Left hindlimb (tissue), 1 donor: ENCODE measurements at regions not wholly inside any gene's neighbourhood (a gene's known extent, or its start where the extent isn't known, plus 50 kb on each side); places are given as distances from the start of the nearest gene placed in this dataset.
"Not testable (repeated sequence)": the region's sequence is repeated elsewhere in the genome, so short reads cannot be mapped to it uniquely, and the experiment has no call there.

ENCODE experiments used
- DNase-seq: peaks from one replicate; pipeline ENCODE4 v3.0.0-alpha.2; 2018

DNA sequence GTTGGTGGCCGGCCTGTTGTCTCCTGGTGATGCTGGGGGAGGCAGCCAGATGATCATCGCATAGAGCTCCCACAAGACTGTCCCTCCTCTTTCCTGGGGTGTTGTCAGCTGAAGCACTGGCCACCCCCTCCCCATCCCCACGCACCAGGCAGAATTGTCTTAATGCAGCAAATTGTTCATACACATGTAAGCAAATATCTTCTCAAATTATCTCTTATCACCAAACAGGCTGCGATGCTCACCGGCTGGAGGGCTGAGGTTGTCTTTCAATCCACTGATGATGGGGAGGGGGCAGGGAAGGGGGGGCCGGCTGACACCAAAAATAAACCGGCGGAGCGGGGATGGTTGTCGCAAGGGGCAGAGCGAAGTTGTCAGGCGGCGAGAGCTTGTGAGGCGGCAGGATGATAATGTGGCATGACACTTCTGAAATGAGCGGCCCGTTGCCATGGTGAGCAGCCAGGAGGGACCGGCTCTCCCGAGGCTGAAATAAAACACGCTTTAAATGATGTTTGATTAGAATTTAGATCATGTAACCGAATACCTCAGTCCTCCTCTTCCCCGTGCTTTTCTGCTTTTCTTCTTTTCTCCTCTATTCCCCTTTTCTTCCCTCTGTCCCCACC is 59.8 kb downstream of the MRM1 start:
- no peak for DNase-seq

- no peak for DNase-seq
These were observed 60.3 kb downstream of the MRM1 start for GRCh38 chr17:36661688-36662087.

DNA sequence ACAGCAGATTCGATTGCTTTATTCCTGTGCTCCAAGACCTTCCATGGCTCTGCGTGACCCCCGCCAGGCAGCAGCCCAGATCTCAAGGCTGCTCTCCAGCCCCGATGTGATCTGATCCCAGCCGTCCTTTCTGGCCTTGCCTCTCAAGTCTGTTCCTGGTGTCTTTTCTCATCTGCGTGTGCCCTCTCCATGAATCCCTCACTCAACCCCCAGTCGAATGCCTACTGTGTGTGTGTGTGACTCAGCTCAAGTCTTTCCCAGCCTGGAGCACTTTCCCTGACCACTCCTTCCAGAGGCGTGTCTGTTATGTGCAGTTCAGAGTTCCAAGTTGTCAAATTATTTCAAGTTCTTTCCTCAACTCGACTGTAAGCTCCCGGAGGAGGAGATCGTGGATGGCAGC is 64.0 kb downstream of the MRM1 start:
- no peak for DNase-seq

DNA sequence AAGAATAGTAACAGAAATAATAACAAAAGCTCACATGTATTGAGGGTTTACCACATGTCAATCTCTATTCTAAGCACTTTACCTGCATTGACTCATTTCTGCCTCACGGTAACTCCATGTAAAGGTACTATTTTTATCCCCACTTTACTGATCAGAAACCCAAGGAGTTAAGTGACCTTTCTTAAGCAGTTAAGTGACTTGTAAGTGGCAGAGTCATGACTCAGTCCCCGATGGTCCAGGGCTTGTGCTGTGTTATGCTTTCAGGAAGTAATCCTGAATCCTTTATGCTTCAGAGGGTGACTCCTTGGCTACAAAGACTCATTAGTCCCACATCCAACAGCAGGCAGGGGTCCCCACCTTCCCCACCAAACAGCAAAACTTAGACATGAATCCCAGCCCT is 66.5 kb downstream of the MRM1 start:
- DNase-seq, result no peak

DNA sequence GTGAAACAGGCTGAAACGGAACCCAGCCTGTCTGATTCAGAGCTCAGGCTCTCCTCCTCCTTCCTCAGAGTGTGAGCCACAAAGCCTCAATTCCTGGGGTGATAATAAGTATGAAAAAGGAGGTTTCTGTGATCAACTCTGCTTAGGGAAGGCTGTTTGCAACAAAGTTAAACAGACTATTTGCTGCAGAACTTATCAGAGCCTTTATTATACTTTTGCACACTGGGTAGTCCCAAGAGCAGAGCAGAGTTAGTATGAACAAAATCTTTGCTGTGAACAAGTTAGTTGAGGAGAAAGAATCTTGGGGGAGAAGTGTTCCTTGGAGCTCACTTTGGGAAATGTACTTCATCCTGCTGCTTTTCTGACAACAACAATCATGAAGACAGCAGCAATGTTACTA is 67.4 kb downstream of the MRM1 start:
- DNase-seq, result no peak

DNA sequence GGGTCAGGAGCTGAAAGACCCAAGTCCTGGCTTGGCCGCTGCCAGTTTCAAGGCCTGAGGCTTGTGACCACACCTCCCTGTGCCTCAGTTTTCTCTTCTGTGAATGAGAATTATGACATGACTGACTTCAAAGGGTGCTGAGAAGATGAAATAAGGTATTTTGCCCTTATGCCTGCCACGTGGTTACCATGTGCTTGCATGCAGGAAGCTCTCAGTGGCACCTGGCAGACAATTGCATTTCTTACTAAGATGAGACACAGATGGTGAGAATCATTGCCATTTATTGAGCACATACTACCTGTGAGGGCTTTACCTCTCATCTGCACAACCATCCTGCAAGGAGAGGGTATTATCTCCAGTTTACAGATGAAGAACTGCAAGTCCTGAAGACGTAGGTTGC is 69.8 kb downstream of the MRM1 start:
- DNase-seq, result no peak

- DNase-seq, result no peak
These were observed 71.1 kb downstream of the MRM1 start for GRCh38 chr17:36672403-36672918.

DNA sequence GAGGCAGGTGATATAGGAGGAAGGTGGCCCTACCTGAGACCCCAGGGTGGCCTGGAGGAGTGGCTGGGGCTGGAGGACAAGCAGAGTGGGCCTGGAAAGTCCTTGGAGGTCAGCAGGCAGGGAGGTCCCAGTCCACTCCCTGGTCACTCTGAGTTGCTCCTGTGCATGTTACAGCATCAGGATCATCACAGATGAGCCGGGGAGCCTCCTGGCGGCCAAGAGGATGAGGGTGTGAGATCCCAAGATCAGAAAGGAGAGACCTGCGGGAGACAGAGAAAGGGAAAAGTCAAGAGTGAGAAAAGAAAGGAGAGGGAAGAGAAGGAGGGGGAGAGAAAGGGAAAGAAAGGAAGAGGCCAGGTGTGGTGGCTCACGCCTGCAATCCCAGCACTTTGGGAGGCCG is 71.7 kb downstream of the MRM1 start:
- DNase-seq, result no peak

DNA sequence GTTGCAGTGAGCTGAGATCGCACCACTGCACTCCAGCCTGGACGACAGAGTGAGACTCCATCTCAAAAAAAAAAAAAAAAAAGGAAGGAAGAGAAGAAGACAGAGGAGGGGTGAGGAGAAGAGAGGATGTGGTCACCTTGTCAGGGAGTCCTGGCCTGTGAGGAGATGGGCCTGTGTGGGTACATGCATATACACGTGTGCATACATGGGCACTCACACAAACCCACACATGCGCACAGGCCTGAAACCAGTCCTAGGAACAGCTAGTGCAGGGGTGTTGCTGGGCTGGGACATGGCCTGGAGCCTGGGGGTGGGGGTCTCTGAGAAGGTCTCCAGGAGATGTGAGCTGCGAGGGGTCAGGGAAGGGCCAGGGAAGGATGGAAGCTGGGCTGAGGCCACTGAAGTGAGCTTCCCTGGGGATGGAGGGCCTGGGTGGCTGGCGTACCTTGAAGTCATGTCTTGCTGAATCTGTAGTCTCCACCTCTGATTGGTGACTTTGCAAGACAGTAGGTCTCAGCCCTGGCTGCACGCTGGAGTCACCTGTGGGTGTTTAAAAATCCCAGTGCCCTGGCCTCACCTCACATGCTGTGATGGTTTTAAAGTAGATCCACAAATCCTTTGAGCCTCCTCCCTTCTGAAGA is 72.4 kb downstream of the MRM1 start:
- DNase-seq, result no peak

DNA sequence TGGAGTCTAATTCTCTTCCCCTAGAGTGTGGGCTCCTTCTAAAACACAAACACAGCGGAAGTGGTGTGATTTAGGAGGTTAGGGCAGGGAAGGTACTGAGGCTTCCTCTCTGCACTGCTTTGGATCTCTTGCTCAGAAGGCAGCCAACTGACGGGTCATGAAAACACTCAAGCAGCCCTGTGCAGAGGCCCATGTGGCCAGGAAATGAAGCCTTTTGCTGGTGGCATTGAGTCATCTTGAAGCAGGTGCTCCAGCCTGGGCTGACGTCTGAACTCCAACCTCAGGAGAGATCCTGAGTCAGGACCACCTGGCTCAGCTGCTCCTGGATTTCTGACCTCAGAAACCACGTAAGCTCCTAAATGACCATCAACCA is 72.9 kb downstream of the MRM1 start:
- DNase-seq, result no peak

DNA sequence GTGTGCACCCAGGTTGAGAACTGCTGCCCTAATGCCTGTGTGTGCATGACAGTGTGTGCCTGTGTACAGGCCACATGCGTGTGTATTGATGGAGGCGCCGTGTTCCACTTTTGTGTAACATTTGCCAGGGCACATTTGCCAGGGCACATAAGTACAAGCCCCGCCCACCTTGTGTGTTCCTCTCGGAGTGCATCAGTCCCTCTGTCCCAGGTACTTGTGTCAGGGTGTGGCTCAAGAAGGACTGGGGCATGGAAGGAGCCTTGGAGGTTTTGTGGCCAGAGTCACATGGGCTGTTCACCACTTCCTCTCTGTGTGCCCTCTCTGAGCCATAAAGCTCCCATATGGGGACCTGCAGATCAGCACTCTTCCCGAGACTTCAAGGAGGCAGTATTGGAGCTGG is 73.9 kb downstream of the MRM1 start:
- DNase-seq, result no peak

DNA sequence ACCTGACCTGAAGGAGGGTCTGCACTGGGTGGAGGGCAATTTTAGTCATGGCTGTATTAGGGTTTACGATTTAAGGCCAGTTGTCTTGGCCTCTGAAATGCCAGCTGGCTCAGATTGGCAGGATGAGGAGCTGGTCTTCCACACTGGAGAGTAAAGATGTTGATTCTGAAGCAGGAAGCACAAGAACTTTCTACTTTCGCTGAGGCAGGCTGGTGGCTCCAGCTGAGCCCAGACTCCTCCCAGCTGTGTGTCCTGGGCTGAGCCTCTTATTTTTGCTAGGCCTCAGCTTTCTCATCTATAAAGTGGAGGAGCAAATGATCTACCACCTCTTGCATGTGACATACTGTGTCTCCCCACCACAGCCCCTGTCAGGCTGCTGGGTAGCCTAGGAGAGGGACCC is 74.4 kb downstream of the MRM1 start:
- DNase-seq, result no peak

GRCh38 chr17:36679815-36680467 is 78.6 kb downstream of the MRM1 start:
- no peak for DNase-seq

- no peak for DNase-seq
These were observed 79.4 kb downstream of the MRM1 start for GRCh38 chr17:36680701-36681202.

DNA sequence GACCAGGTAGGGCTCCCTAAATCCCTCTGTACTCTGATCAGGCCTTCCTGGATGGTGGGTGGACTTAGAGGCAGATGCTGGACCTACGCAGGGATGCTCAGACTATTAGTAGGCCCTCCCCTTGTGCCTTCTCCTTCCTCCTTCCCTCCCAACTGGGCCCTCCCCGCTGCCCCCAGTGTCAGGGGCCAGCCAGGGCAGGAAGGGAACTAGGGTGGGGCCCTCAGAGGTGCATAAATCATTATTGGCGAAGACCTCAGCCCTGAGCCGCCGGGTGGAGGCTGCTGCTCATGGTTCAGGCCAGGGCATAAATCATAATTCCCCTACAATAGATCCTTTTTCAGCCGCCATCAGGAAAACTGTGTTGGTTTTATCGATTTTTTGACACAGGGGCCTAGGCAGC is 81.4 kb downstream of the MRM1 start:
- no peak for DNase-seq

- no peak for DNase-seq
These were observed 82.0 kb downstream of the MRM1 start for GRCh38 chr17:36683387-36683786.

DNA sequence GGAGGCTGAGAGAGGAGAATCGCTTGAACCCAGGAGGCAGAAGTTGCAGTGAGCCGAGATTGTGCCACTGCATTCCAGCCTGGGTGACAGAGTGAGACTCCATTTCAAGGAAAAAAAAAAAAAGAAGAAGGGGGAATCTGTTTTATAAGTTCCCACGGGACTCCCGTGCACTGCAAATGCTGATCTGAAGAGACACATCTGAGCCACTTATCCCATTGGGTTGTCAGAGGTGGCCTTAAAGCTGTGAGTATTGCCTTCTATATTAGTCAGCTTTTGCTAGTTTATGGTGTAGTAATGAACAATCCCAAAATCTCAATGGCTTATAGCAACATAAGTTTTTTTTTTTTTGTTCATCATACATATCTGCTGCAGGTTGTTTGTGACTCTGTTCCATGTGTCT is 82.8 kb downstream of the MRM1 start:
- DNase-seq, result no peak

- DNase-seq, result no peak
These were observed 84.8 kb downstream of the MRM1 start for GRCh38 chr17:36686123-36686669.

GRCh38 chr17:36687736-36688135 is 86.4 kb downstream of the MRM1 start:
- no peak for DNase-seq

DNA sequence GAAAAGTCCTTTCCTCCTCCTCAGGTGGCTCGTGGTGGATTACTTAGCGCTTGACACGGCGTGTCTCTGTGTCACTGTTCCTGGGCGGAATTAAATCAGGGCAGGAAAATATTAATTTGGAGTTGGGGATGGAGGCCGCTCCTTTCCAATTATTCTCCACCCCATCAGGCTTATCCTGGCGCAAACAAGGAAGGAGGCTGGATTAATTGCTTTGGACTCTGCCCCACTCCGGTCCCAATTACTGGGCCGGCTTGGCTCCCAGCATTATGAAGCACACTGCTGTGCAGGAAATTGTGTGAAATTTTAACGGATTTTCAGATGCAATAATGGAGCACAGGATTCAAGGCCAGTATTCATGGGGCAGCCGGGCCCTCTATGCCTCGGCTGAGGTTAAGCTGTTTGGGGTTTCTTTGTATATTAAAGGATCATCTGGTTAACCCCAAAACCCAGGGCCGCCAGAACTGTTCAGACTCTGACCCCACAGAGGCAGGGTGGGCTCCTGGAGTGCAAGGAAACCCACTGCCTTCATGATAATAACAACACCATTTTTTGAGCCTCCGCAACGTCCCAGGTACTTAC is 87.8 kb downstream of the MRM1 start:
- no peak for DNase-seq

DNA sequence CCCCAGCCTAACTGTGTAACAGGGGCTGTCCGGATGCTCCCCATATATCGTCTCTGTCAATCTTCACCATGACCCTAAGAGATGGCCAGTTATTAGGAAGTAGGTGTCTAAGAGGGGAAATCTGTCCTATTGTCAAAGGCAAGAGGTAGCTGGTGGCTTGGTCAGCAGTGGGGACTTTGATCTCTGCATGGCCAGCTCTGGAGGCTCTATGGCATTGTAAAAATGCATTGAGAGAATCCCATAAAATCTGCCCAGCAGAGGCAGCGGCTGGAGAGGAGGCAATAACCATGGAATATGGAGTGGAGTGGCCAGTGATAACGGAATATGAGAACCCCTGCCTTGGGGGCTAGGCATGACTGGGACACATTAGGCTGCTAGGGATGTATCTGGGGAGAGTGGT is 88.8 kb downstream of the MRM1 start:
- no peak for DNase-seq

- no peak for DNase-seq
These were observed 90.2 kb downstream of the MRM1 start for GRCh38 chr17:36691606-36692005.

DNA sequence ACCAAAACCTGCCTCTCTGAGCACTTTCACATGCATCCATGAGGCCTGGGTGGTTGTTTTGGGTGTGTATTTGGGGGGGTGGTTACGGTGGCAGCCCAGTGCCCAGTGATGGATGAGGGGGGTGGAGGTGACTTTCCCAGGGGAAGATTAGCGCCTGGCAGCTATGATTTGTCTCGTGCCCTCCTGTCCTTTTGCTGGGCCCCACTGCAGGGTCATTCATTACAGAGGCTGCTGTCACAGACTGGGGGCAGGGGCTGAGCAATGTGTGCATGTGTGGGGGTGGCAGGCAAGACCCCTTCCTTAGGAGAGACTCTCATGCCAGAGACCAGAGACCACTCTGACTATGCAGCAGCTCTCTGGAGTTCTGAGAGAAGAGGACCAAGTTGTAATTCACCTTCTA is 93.7 kb downstream of the MRM1 start:
- no peak for DNase-seq

- DNase-seq, result not testable (repeated sequence)
These were observed 94.3 kb downstream of the MRM1 start for GRCh38 chr17:36695710-36696109.
